Brain microvascular endothelial cell (primary cell): ENCODE measurements at regions not wholly inside any gene's neighbourhood (a gene's known extent, or its start where the extent isn't known, plus 50 kb on each side); places are given as distances from the start of the nearest gene placed in this dataset.

Experiments used
- DNase-seq: peaks from one replicate; pipeline ENCODE4 v3.0.0-alpha.2; 2020
- H3K27ac ChIP-seq: fragments of 250-450 bp; sonication (Bioruptor Pico); 2 replicates; pipeline ENCODE4 v1.5.1; 2020; ENCODE audit warnings: mild to moderate bottlenecking, moderate library complexity
- H3K27me3 ChIP-seq: fragments of 250-450 bp; sonication (Bioruptor Pico); replicated peaks from 2 replicates; pipeline ENCODE4 v1.5.1; 2020; ENCODE audit warnings: mild to moderate bottlenecking
- H3K36me3 ChIP-seq: fragments of 250-450 bp; sonication (Bioruptor Pico); replicated peaks from 2 replicates; pipeline ENCODE4 v1.5.1; 2020; ENCODE audit warnings: mild to moderate bottlenecking
- H3K4me3 ChIP-seq: 2 replicates; pipeline ENCODE4 v1.5.1; 2011; ENCODE audit warnings: low read depth, mild to moderate bottlenecking, control low read depth, low read length, moderate library complexity
- CTCF ChIP-seq: IDR thresholded peaks from 2 replicates; pipeline ENCODE4 v1.5.1; 2011; ENCODE audit warnings: low read depth, mild to moderate bottlenecking, moderate library complexity, low read length, control low read depth, inconsistent platforms; ENCODE audit errors: missing control alignments
- in situ Hi-C: cut with HindIII; loops from 2 replicates; pipeline ENCODE4 v1.10.0; 2017; ENCODE audit warnings: low sequenced_read_pairs, low pct_ligation_motif_present

GRCh38 chr10:3485057-3485686 lies 299.8 kb downstream of the KLF6 start:
- TF ChIP-seq CTCF, result no peak
- no peaks in the 10 kb centered on the region for H3K27me3 ChIP-seq
- no peak overlapping the region for H3K27ac ChIP-seq
- DNase-seq, result no peak
- in situ Hi-C loops, result no loop called here
- H3K36me3 ChIP-seq, result no peaks in the 10 kb centered on the region
- H3K4me3 ChIP-seq, result no peak overlapping the region

- TF ChIP-seq CTCF, result no peak
- in situ Hi-C loops, result no loop called here
- peak; percentile 18 for DNase-seq
- H3K36me3 ChIP-seq, result no peaks in the 10 kb centered on the region
- H3K4me3 ChIP-seq, result no peak overlapping the region
- H3K27ac ChIP-seq, result no peak overlapping the region
- H3K27me3 ChIP-seq, result no peaks in the 10 kb centered on the region
Measured at GRCh38 chr10:3484306-3485056, 300.5 kb downstream of the KLF6 start.

- Histone ChIP-seq H3K36me3 (no peaks in the 10 kb centered on the region), H3K27ac (no peak overlapping the region), H3K27me3 (no peaks in the 10 kb centered on the region), H3K4me3 (peak overlapping the region; percentile 20)
- no peak for TF ChIP-seq CTCF
- in situ Hi-C loops, result no loop called here
- peak; percentile 89 for DNase-seq
Measured at GRCh38 chr10:3482200-3482993, 302.6 kb downstream of the KLF6 start.

- Histone ChIP-seq H3K36me3 (no peaks in the 10 kb centered on the region), H3K4me3 (no peak overlapping the region), H3K27ac (no peak overlapping the region), H3K27me3 (no peaks in the 10 kb centered on the region)
- in situ Hi-C loops, result no loop called here
- DNase-seq, result no peak
- TF ChIP-seq CTCF, result no peak
Measured at GRCh38 chr10:3481496-3481895, 303.5 kb downstream of the KLF6 start.

GRCh38 chr10:3480990-3481315 lies 304.1 kb downstream of the KLF6 start:
- Histone ChIP-seq H3K36me3 (no peaks in the 10 kb centered on the region), H3K27ac (no peak overlapping the region), H3K27me3 (no peaks in the 10 kb centered on the region), H3K4me3 (no peak overlapping the region)
- in situ Hi-C loops, result no loop called here
- no peak for DNase-seq
- TF ChIP-seq CTCF, result no peak
